Fibroblast of villous mesenchyme (primary cell): ENCODE measurements at regions not wholly inside any gene's neighbourhood (a gene's known extent, or its start where the extent isn't known, plus 50 kb on each side); places are given as distances from the start of the nearest gene placed in this dataset.

Experiments used
- DNase-seq: peaks from one replicate; pipeline ENCODE4 v3.0.0-alpha.2; 2010; ENCODE audit warnings: low read depth
- H3K4me3 ChIP-seq: 2 replicates; pipeline ENCODE4 v1.5.1; 2011; ENCODE audit warnings: low read depth, mild to moderate bottlenecking, low read length
- TF ChIP-seq, protein P1 (sequence below): IDR thresholded peaks from 2 replicates; pipeline ENCODE4 v1.5.1; 2012; ENCODE audit warnings: low read depth, mild to moderate bottlenecking, low read length; ENCODE audit not compliant: insufficient read depth

GRCh38 chr13:22625691-22626090 lies 555.1 kb upstream of the SGCG start:
- TF ChIP-seq, protein P1, sequence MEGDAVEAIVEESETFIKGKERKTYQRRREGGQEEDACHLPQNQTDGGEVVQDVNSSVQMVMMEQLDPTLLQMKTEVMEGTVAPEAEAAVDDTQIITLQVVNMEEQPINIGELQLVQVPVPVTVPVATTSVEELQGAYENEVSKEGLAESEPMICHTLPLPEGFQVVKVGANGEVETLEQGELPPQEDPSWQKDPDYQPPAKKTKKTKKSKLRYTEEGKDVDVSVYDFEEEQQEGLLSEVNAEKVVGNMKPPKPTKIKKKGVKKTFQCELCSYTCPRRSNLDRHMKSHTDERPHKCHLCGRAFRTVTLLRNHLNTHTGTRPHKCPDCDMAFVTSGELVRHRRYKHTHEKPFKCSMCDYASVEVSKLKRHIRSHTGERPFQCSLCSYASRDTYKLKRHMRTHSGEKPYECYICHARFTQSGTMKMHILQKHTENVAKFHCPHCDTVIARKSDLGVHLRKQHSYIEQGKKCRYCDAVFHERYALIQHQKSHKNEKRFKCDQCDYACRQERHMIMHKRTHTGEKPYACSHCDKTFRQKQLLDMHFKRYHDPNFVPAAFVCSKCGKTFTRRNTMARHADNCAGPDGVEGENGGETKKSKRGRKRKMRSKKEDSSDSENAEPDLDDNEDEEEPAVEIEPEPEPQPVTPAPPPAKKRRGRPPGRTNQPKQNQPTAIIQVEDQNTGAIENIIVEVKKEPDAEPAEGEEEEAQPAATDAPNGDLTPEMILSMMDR: no peak
- no peak for DNase-seq
- H3K4me3 ChIP-seq: no peak overlapping the region

DNA sequence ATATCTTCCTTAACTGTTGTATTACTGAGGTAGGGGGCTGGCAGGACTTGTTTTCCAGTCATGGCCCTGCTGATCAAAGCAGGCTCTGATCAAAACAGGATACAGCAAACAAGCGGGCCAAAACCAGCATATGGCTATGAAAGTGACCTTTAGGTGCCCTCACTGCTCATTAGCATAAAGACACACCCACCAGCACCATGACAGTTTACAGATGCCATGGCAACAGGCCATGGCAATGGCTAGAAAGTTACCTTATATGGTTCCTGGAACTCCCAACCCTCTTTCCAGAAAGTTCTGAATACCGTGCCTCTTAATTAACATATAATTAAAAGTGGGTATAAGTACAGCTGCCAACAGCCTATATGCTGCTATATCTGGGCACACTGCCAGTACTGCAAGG lies 551.4 kb upstream of the SGCG start:
- TF ChIP-seq, protein P1: no peak
- no peak for DNase-seq
- no peak overlapping the region for H3K4me3 ChIP-seq

- H3K4me3 ChIP-seq: no peak overlapping the region
- TF ChIP-seq, protein P1: no peak
- no peak for DNase-seq
Observed at GRCh38 chr13:22642088-22642487, 538.7 kb upstream of the SGCG start.

DNA sequence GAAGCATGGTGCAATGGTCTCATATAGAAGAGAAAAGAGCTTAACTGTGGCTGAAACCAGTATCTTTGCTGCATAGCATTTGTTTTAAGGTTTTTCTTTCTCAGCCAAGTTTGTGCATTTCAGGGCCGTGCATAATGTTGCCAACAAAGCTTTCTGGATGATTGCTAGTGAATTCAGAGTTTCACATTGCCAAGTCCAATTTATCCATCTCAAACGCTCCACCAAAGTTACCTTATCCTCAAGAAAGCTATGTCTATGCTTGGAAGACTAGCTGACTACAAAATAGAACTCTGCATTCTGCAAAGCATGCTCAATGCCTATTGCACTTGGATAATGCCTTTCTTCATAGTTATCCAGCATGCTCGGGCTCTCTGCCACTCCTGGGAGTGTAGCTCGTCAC lies 535.8 kb upstream of the SGCG start:
- DNase-seq: no peak
- TF ChIP-seq, protein P1: no peak
- H3K4me3 ChIP-seq: no peak overlapping the region

DNA sequence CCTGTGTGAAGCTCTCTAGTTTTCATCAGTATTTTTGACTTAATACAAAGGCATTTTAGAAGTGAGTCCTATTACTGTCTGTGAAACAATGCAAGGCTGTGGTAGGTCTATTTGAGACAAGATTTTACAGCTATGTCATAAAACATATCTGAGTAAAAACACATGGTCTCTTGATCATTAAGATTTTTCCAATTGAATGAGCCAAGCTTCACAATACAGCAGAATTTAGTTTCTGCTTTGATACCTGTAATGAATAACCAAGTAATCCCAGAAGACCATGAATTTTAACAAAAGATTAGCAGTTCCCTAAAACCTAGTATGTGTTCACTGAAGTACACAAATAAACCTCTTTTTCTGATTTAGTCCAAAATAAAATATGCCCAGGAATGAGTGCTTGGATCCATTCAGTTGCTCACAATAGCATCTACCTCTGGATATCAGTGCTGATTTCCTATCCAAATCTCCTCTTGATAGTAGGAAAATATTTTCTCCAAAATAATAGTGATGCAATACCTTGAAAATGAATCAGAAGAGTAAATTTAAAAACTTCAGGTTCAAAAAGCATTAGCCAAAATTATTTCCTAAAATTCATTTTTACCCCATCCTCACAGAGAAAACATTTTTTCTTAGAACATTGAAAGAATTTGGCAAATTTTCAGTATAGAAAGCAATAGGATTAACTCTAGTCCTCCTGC lies 533.5 kb upstream of the SGCG start:
- DNase-seq: no peak
- TF ChIP-seq, protein P1: no peak
- no peak overlapping the region for H3K4me3 ChIP-seq

DNA sequence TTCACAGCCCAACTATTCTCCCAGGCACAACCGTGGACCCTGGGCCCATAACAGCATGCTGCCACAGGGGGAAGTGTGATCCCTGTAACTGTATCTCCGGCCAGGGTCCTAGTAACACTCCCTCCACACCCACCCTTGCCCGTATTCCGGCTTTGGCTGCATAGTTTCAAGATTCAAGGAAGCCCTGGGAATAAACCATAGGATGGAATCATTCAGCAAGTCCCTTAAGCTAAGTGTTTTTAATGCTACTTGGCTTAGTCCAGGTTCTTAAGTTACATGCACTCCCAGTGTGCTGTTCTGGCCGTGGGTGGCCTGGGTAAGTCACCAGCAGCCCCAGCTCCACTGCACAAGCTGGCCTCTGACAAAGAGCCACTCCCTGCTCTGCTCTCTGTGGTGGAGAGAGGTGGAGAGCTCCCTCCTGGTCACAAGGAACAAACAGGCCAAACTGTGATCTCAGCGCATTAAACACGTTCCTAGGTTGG lies 532.4 kb upstream of the SGCG start:
- no peak overlapping the region for H3K4me3 ChIP-seq
- TF ChIP-seq, protein P1: no peak
- DNase-seq: no peak

DNA sequence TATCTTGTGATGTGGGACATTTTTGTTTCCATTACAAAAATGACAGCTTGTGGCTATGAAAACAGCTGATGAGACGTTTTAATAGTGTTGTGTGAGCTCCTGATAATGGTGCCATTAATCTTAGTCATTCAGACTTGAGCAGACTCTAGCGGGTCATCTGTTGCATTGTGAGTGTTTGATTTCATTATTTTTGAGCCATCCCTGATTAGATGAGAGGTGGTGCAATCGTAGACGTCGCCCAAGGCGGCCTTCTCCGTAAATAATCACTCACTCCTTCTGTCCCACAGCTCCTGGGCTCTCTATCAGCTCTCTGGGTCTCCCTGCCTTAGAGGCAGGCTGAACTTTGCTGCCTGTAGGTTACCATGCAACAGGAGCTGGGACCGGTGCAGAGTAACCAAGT lies 528.0 kb upstream of the SGCG start:
- TF ChIP-seq, protein P1: no peak
- no peak for DNase-seq
- H3K4me3 ChIP-seq: no peak overlapping the region
